Psoas muscle (tissue), 7 donors: ENCODE measurements at regions not wholly inside any gene's neighbourhood (a gene's known extent, or its start where the extent isn't known, plus 50 kb on each side); places are given as distances from the start of the nearest gene placed in this dataset.

ENCODE experiments used
- ATAC-seq, 4 donors: fragments of 200-7000 bp; cut with Tn5 transposase; one replicate each; pipeline ENCODE4 v1.9.1; 2020; ENCODE audit warnings: moderate library complexity in 3 of 4, mild to moderate bottlenecking in 2 of 4
- DNase-seq, 2 donors: peaks; one replicate each; pipeline ENCODE4 v3.0.0-alpha.2; 2020
- H3K27ac ChIP-seq: fragments of 200-600 bp; one replicate; pipeline ENCODE4 v1.8.0; 2022
- H3K27me3 ChIP-seq, 3 donors: fragments of 200-600 bp in 1 of 3; one replicate each; pipeline versions ENCODE4 v1.6.1 to v1.8.0; 2013 to 2022; ENCODE audit warnings: low read length in 2 of 3, mild to moderate bottlenecking in 2 of 3, moderate library complexity in 1 of 3; ENCODE audit not compliant: insufficient read depth in 3 of 3
- H3K36me3 ChIP-seq, 2 donors: fragments of 200-600 bp in 1 of 2; one replicate each; pipeline versions ENCODE4 v1.6.1 to v1.8.0; 2013 to 2022; ENCODE audit warnings: low read depth in 1 of 2, mild to moderate bottlenecking in 1 of 2, moderate library complexity in 1 of 2; ENCODE audit not compliant: insufficient read depth in 1 of 2
- H3K4me1 ChIP-seq: fragments of 200-600 bp; one replicate; pipeline ENCODE4 v1.8.0; 2022
- H3K4me3 ChIP-seq: fragments of 200-600 bp; one replicate; pipeline ENCODE4 v1.8.0; 2022; ENCODE audit warnings: mild to moderate bottlenecking
- H3K9me3 ChIP-seq: fragments of 200-600 bp; one replicate; pipeline ENCODE4 v1.8.0; 2022
- CTCF ChIP-seq: fragments of 200-600 bp; IDR thresholded peaks from one replicate; pipeline ENCODE4 v1.8.0; 2022; ENCODE audit warnings: antibody characterized with exemption
- WGBS, 3 donors: extraction: QIAGEN DNeasy Blood & Tissue Kit; methylation state at CpG; one replicate each; pipeline versions ENCODE4 v1.1.6 to v1.1.7; 2013; 5-methylcytosine and 5-hydroxymethylcytosine counted together
- intact Hi-C, 2 donors: fragments of 100-400 bp; cut with DNase I; formaldehyde crosslinking; loops; one replicate each; pipeline versions ENCODE4 v1.11.0 to v1.14.2; 2022
- donor health status: healthy with polysubstance abuse.
- donor health status: DM: no; HTN: no; CAD: no; lungs with moderate emphysema.
- donor health status: Bipolar disorder and iron deficiency.
- donor health status: healthy.
- donor health status: DM: yes; HTN: yes; CAD: no.
- donor health status: DM: no; HTN: no; CAD: no.
- donor health status: DM: yes; HTN: yes; CAD: no.

GRCh38 chr6:10196090-10196489, 218.8 kb downstream of the TFAP2A start:
- Histone ChIP-seq H3K9me3 (no peaks in the 10 kb centered on the region), H3K27ac (no peak overlapping the region), H3K4me1 (no peaks in the 10 kb centered on the region), H3K36me3 (no peaks in the 10 kb centered on the region), H3K27me3 (no peaks in the 10 kb centered on the region), H3K4me3 (no peak overlapping the region)
- intact Hi-C loops: no loop called here
- 76 to 86% (median 84%) methylated on average over 5 of the region's 5 CpGs for WGBS, 3 donors
- DNase-seq: no peak
- TF ChIP-seq CTCF: no peak
- no peak for ATAC-seq

GRCh38 chr6:10194816-10195672, 219.8 kb downstream of the TFAP2A start:
- no peak overlapping the region for H3K4me3 ChIP-seq
- H3K27me3 ChIP-seq: no peaks in the 10 kb centered on the region
- no peaks in the 10 kb centered on the region for H3K9me3 ChIP-seq
- 81 to 86% (median 81%) methylated on average over 5 of the region's 5 CpGs for WGBS, 3 donors
- TF ChIP-seq CTCF: no peak
- H3K36me3 ChIP-seq: no peaks in the 10 kb centered on the region
- H3K4me1 ChIP-seq: no peaks in the 10 kb centered on the region
- DNase-seq (no peak), ATAC-seq (no peak)
- H3K27ac ChIP-seq: no peak overlapping the region
- intact Hi-C loops: no loop called here

- Histone ChIP-seq H3K36me3 (no peaks in the 10 kb centered on the region), H3K27me3 (no peaks in the 10 kb centered on the region), H3K27ac (no peak overlapping the region), H3K4me3 (no peak overlapping the region), H3K9me3 (no peaks in the 10 kb centered on the region), H3K4me1 (no peaks in the 10 kb centered on the region)
- intact Hi-C loops: no loop called here
- ATAC-seq (no peak), DNase-seq (no peak)
- WGBS, 3 donors: 80 to 88% (median 83%) methylated on average over 4 of the region's 4 CpGs
- TF ChIP-seq CTCF: no peak
Measured at GRCh38 chr6:10193321-10193720, 221.6 kb downstream of the TFAP2A start.

- no peak overlapping the region for H3K27ac ChIP-seq
- WGBS, 3 donors: 25 to 27% (median 25%) methylated on average over 3 of the region's 3 CpGs
- ATAC-seq (no peak), DNase-seq (no peak)
- H3K27me3 ChIP-seq: no peaks in the 10 kb centered on the region
- no peak overlapping the region for H3K4me3 ChIP-seq
- intact Hi-C loops: no loop called here
- H3K36me3 ChIP-seq: no peaks in the 10 kb centered on the region
- H3K4me1 ChIP-seq: no peaks in the 10 kb centered on the region
- no peaks in the 10 kb centered on the region for H3K9me3 ChIP-seq
- no peak for TF ChIP-seq CTCF
Measured at GRCh38 chr6:10190042-10190441, 224.8 kb downstream of the TFAP2A start.
